Adipose tissue (tissue), 3 donors: ENCODE measurements at regions not wholly inside any gene's neighbourhood (a gene's known extent, or its start where the extent isn't known, plus 50 kb on each side); places are given as distances from the start of the nearest gene placed in this dataset.
"Not testable (repeated sequence)": the region's sequence is repeated elsewhere in the genome, so short reads cannot be mapped to it uniquely, and the experiment has no call there.

Source experiments
- H3K27ac ChIP-seq: one replicate; pipeline ENCODE4 v1.5.1; 2013; ENCODE audit warnings: low read depth, low read length
- WGBS, 3 donors: extraction: QIAGEN DNeasy Blood & Tissue Kit; methylation state at CpG; one replicate each; pipeline ENCODE4 v1.1.7; 2013; 5-methylcytosine and 5-hydroxymethylcytosine counted together
- donor health status: healthy with polysubstance abuse.
- donor health status: Bipolar disorder and iron deficiency.
- donor health status: healthy.

DNA sequence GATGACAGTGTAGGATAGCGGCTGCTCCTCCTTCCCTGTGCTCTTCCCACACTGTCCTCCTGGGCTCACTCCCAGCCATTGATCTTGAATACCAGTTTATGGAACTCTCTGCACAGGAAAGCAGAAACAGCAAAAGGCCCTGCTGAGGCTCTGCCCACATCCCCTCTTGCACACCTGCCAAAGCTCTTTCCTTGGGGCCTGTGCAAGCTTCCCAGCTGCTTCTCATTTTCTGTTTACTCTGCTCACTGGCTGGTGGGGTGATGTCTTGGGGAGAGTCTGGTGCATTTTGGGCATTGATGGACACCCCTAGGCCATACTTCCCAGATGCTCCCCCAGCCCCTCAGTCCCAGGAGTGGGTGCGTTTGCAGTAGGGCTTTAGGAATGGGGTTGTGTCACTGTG, 361.8 kb downstream of the TMEM121 start:
- no peak overlapping the region for H3K27ac ChIP-seq
- 58 to 93% (median 60%) methylated on average over 2 of the region's 2 CpGs for WGBS, 3 donors

DNA sequence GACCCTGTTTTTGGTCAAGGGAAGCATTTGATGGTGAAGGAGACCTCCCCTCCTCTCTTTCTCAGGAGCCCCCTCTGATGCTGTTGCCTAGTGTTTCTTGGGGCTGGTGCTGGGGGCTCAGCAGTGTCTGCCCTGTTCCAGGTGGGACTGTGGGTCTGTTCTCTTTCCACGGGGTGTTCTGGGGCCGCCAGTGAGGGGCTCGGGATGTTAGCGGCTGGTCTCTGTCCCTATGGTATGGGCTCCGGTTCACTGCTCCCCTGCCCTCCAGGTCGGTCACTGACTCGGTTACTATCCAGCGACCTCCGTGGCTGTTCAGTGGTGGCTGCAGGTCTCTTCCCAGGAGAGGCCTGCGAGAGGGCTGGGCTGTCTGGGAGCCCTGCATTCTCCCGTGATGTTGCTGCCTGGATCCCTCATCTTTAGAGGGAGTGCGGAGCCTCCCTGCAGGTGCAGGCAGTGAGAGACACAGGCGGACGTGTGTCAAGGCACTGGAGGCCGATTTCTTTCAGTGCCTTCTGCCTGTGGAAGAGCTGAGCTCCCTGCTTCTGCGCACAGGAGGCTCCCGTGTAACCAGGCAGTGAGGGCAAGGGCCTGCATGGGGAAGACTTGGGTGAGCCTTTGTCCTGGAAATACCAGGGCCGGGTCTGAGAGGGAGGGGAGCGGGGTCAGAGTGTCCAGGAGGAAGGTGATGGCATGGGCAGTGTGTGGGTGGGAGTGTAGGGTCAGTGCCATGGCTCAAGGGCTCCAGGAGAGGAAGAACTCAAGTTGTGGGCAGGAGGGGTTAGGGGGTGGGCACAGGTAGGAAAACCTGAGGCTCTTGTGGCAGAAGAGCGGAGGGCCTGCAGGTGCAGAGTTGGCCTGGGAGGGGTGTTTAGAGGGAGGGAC, 362.6 kb downstream of the TMEM121 start:
- H3K27ac ChIP-seq: no peak overlapping the region
- WGBS, 3 donors: 61 to 69% (median 69%) methylated on average over 16 to 20 of the region's 20 CpGs

DNA sequence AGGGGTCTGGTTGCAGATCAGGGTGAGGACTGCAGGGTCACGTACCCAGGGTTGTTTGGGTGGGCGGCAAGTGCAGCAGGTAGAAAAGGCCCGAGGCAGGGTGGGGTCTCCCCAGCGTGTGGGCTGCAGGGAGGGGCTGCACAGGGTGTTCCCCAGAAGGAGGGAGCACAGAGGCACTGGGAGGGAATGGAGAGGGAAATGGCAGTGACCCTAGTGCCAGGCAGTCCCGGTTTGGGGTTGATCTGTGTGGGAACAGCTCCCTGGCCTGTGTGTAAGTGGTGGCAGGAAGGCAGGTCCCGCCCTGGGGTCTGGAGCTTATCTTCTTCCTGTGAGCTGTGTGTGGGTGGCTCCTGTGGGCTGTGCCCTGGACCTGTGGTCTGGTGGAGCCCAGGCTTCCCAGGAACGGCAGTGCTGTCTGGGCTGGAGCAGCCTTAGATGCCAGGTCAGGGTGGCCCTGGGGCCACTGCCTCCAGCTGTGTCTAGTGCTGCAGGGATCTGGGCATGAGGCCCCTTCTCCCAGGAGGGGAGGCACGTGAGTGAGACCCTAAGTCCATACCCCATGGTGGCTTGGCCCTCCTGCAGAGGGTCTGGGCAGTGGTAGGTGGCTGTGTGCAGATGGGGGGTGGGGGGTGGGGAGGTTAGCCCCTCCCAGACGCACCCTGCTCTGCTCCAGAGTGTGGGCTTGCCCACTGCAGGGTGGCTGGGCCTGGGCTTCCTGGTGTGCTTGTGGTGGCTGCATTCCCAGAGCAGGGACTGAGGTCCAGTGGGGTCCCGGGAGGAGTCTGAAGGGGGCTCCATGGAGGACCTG, 363.5 kb downstream of the TMEM121 start:
- 49 to 64% (median 56%) methylated on average over 9 to 10 of the region's 10 CpGs for WGBS, 3 donors
- no peak overlapping the region for H3K27ac ChIP-seq

DNA sequence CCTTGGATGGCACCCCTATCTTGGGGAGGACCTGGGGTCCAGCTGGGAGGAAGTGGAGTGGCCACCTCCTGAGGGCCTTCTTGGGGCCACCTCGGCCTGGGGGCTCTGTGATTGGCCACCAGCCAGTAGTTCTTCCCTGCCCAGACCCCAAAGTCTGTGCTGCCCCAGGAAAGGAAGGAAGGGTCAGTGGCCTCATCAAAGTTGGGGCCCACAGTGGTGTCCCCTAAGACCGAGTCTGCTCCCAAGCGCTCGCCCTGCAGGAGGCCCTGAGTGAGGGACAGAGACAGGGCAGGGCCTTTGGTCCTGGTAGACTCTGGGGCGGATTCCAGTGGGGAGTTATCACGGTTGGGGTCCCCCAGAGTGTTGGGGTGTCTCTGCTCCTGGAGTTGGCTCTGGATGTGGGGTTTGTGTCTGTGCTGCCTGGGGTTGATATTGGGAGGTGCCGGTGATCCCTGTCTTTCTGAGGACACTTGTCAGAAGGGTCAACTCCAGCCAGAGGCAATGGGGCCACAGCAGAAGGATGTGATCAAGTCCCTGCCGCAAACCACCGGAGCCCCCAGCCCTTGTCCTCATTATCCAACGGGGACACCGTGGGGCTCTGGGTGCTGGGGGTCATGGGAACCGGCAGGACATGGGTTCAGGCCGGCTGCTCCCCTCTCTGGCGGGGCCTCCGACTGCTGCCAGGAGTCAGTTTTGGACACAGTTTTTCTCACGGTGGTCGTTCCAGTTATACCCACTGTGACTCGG, 364.3 kb downstream of the TMEM121 start:
- no peak overlapping the region for H3K27ac ChIP-seq
- 64 to 73% (median 73%) methylated on average over 17 to 18 of the region's 18 CpGs for WGBS, 3 donors

DNA sequence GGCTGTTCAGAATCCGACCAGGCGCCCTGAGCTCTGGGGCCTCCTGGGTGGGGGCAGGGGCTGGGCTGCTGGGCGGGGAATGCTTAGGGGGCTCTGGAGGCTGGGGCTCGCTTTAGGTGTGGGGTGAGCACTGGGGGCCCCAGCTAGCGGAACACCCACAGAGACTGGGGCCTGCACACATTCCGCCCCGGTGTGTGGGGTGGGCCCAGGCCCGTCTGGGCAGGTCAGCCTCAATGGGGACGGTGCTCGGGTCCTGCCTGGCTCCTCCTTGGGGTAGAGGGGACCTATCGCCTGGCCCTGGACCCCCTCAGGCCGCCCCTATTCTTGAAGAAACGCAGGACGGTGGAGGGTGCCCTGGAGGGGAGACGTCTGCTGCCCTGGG, 364.8 kb downstream of the TMEM121 start:
- 51 to 82% (median 61%) methylated on average over 11 to 15 of the region's 15 CpGs for WGBS, 3 donors
- H3K27ac ChIP-seq: no peak overlapping the region

DNA sequence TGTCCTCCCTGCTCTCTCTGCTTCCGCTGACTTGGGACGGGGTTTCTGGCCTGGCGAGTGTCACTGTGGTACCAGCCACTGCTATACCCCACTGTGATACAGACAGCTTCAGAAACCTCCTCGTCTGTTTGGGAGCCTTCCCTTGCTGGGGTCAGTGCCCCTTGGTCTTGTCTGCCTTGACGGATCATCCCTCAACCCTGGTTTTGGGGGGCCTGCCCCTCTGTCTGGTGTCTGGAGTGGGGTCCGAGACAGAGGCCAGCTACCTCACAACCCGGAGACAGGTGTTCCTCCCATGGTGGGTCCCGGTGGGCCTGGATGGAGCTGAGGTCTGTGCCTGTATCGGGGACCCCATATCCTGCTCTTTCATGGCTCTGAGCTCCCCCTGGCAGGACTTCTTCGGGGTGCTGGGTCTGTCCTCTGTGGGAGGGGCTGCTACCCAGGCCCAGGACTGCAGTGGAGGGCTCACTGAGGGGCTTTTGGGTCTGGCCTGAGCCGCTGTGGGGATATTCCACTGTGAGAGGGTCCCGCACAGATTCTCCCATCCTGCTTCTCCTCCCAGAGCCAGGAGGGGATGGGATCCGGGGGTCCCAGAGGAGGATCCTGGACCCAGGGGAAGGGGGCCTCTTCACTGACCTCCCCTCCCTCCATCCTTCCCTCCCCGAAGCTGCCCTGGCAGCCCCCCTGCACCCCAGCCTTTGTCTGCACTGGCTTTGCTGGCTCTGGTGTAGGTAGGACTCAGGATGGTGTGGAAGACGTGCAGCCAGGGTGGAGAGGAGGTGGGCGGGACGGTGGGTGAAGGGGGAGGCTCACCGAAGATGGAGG, 365.5 kb downstream of the TMEM121 start:
- H3K27ac ChIP-seq: no peak overlapping the region
- WGBS, 3 donors: 52 to 65% (median 56%) methylated on average over 16 to 18 of the region's 18 CpGs

DNA sequence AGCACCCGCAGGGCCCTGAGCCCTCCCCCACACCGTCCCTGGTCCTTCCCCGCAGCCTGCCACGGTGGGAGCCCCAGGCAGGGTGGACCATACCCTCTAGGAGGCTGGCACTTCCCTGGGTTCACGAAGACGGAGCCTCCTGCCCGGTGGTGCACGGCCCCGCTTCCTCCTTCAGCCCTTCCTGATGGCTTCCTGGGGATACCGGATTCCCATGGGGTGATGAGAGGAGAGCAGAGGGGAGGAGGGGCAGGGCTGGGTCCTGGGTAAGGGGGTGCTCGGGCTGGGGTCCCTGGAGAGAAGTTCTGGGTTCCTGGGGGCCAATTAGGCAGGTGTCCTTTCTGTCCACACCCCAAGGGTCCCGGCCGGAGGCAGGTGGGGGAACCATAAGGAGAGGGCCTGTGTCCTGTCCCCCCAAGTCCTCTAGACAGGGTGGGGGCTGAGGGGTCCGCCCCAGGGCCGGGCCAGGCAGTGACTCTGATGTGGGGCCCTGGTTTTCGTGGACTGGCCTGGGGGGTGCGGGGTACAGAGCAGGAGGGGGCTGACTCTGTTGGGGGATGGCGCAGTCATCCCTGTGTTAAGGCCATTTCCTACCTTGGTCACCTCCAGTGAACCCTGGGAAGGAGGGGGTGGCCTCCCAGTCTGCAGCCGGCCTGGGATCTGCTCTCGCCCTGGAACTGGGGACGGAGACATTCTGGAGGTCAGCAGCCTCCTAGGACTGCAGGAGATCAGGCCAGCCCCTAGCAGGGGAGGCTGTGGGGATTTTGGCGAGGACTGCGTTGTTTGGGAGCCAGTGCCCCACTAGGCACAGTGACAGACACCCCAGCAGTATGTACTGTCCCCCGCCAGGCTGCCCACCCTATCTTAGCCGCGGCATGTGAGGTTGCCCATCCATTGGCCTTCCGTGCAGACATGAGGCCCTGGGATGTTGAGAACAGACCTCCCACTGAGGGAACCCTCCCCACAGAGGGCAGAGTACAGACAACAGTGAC, 366.4 kb downstream of the TMEM121 start:
- H3K27ac ChIP-seq: not testable (repeated sequence)
- WGBS, 3 donors: 55 to 78% (median 72%) methylated on average over 19 to 27 of the region's 27 CpGs

DNA sequence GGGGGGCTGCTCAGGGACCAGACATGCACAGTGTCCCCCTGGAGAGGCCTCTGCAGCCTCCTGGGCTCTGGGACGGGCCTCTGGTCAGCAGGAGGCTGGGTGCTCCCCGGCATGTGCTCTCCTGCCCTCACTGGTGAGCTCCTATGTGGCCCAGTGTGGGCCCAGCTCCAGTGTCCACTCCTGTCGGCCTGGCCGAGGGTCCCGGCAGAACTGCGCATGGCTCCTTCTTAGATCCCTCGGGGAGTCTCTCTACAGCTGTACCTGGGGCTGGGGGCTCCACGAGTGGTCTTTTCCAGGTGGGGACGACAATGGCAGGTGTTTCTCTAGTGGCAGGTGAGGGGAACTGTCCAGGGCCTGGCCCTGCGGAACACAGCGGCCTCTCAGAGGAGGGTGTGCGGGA, 367.3 kb downstream of the TMEM121 start:
- not testable (repeated sequence) for H3K27ac ChIP-seq
- WGBS, 3 donors: 62 to 64% (median 64%) methylated on average over 7 to 9 of the region's 12 CpGs

DNA sequence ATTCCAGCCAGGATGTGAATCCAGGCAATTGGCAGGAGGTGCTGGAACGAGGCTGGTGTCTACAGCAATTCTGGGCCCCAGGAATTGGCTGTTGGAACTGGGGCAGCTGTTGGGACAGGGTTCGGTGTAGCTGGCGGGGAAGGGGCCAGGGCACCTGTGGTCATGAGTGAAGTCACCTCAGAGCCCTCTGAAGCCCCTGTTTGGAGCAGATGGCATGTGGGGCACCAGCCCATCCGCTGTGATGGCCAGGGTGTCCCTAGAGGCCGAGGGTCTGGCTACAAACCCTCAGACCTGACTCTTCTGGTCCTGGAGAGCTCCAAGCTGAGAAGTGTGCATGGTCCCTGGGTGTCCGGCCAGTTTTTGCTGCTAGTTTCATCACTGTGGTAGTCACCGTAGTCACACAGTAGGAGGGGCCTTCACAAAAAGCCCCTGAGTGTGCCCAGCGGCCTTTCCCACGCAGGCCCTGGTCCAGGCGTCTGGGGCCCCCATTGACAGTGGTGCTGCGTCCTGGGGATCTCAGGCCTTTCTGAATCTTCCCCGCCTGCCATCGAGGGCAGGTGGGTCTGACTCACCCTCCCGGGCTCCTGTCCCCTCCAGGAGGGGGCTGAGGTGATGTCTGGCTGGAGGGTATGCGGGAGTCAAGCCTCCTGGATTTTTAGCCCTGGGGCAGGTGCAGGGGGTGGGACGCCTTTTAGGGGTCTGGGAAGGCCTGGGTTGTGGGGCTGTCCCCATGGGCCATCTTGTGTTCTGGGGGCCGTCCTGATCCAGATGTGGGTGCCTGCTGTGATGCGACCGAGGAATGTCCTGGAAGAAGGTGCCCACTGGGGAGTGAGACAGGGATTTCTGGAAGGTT, 368.0 kb downstream of the TMEM121 start:
- WGBS, 3 donors: 72 to 74% (median 73%) methylated on average over 18 to 19 of the region's 19 CpGs
- no peak overlapping the region for H3K27ac ChIP-seq

DNA sequence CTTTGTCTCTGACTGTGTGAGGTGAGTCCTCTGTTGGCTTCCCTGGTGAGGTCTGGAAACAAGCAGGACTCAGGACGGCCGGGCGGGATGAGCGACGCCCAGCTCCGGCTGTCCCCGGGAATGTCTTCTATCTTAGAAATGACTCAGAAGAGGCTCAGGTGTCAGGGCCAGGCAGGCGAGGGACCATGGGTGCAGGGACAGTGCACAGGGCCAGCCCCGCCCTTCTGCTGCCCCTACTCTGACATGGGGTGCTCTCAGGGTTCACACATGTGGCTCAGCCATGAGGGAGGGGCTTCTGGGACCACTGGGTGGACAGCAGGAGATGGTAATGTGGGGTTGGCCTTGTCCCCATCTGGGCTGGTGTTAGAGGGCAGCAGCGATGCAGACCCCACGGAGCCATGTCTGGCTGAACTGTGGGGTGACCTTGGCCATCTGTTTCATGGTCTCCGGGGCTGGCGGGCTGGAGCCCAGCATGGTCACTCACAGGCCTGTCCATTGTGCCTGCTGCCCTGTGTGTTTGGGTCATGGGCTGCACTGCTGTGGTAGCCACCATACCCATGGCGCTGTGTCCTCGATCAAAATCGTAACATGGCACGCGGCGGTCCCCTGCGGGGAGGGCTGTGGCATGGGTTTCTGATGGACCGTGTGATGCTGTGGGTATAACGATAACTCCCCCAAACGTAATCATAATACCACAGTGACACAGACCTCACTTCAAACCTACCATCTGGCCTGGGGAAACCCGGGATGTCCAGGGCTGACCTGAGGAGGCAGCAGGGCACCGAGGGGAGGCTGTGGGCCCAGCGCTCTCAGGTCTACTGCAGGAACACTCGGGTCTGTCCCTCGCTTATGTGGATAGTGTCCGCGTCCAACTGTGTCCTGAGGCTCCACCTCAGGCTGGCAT, 368.8 kb downstream of the TMEM121 start:
- H3K27ac ChIP-seq: no peak overlapping the region
- WGBS, 3 donors: 73 to 79% (median 76%) methylated on average over 30 of the region's 30 CpGs

DNA sequence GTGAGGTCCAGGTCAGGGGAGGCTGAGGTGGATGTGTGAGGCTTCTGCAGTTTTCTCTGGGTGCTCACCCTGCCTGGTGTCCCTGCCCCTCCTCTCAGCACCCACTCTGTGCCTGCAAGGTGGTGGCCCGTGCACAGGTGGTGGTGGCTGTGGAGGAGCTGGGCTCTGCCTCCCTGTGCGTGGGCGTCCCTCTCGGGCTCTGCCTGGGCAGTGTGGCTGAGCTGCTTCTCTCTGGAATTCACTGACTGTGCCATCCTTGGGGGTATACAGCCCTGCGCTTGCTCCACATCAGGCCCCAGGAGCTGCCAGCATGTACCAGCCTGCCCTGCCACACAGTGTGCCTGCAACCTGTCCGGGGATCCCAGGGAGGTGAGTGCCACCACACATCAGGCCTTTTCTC, 369.8 kb downstream of the TMEM121 start:
- H3K27ac ChIP-seq: not testable (repeated sequence)
- 55 to 69% (median 58%) methylated on average over 6 of the region's 6 CpGs for WGBS, 3 donors

DNA sequence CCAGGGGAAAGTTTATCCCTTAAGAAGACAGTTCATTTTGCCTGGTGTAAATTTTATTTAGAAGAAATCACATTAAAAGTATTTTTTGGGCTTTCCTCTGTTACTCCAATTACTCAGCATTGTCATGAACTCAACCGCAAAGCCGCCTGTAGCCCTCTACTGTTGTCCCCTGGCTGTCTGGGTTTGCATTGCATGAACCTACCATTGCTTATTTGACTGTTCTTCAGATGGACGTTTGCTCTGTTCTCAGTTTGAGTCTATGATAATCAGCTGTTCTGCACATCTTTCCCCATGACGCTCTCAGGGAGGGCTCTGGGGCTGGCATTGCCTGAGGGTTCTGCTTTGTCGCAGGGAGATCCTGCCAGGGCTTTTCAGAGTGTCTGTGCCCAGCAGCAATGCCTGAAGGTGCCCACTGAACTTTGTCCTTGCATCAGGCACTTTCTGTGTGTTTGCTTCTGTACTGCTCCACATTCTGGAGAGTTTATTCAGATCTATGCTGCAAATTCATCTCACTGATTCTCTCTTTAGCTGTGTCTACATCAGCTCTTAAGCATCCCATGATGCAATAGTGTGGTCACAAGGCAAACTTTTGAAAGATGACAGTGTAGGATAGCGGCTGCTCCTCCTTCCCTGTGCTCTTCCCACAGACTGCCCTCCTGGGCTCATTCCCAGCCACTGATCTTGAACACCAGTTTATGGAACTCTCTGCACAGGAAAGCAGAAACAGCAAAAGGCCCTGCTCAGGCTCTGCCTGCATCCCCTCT, 370.8 kb downstream of the TMEM121 start:
- H3K27ac ChIP-seq: not testable (repeated sequence)
- 45 to 61% (median 45%) methylated on average over 6 of the region's 6 CpGs for WGBS, 3 donors

DNA sequence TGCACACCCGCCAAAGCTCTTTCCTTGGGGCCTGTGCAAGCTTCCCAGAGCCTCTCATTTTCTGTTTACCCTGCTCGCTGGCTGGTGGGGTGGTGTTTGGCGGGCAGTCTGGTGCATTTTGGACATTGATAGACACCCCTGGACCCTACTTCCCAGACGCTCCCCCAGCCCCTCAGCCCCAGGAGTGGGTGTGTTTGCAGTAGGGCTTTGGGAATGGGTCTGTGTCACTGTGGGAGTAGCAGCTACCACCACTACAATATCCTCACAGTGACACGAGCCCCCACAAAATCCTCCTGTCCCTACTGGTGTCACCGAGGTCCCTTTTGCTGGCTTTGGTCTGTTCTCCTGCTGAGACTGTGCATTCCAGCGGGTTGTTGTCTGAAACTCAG, 371.3 kb downstream of the TMEM121 start:
- 71 to 77% (median 72%) methylated on average over 7 of the region's 7 CpGs for WGBS, 3 donors
- no peak overlapping the region for H3K27ac ChIP-seq

DNA sequence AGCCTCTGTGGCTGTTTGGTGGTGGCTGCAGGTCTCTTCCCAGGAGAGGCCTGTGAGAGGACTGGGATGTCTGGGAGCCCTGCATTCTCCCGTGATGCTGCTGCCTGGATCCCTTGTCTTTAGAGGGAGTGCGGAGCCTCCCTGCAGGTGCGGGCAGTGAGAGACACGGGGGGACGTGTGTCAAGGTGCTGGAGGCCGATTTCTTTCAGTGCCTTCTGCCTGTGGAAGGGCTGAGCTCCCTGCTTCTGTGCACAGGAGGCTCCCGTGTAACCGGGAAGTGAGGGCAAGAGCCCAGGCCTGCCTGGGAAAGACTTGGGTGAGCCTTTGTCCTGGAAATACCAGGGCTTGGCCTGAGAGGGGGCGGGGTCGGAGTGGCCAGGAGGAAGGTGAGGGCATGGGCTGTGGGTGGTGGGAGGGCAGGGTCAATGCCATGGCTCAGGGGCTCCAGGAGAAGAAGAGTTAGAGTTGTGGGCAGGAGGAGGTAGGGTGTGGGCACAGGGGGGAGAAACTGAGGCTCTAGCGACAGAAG, 372.2 kb downstream of the TMEM121 start:
- H3K27ac ChIP-seq: no peak overlapping the region
- 61 to 77% (median 72%) methylated on average over 11 of the region's 11 CpGs for WGBS, 3 donors
